Keratinocyte (primary cell): ENCODE measurements at regions not wholly inside any gene's neighbourhood (a gene's known extent, or its start where the extent isn't known, plus 50 kb on each side); places are given as distances from the start of the nearest gene placed in this dataset.

Source experiments
- DNase-seq: peaks from one replicate; pipeline ENCODE4 v3.0.0-alpha.2; 2011; ENCODE audit warnings: low read depth, missing footprints, low spot score
- FAIRE-seq: peaks from 2 replicates; lab custom pipeline; 2011; peaks lifted over from hg19 to GRCh38; lab: Jason Lieb, UNC
- H2AFZ ChIP-seq: 2 replicates; pipeline ENCODE4 v1.6.0; 2012; ENCODE audit warnings: low read length, control low read depth, inconsistent platforms; ENCODE audit not compliant: control insufficient read depth
- H3K27ac ChIP-seq: 2 replicates; pipeline ENCODE4 v1.5.1; 2011; ENCODE audit warnings: low read length; ENCODE audit not compliant: control insufficient read depth, insufficient read depth
- H3K27me3 ChIP-seq: 3 replicates; pipeline ENCODE4 v1.6.0; 2011; ENCODE audit warnings: low read length; ENCODE audit not compliant: control insufficient read depth, insufficient read depth; ENCODE audit errors: extremely low read depth
- H3K36me3 ChIP-seq, 2 experiments: 2 replicates in 1 of 2; 3 replicates in 1 of 2; pipeline ENCODE4 v1.5.1; 2011; ENCODE audit warnings: low read length in 2 of 2, mild to moderate bottlenecking in 1 of 2; ENCODE audit not compliant: control insufficient read depth in 2 of 2, insufficient read depth in 2 of 2; ENCODE audit errors: extremely low read depth in 1 of 2
- H3K4me1 ChIP-seq: 3 replicates; pipeline ENCODE4 v1.5.1; 2011; ENCODE audit warnings: low read length; ENCODE audit not compliant: control insufficient read depth, insufficient read depth; ENCODE audit errors: extremely low read depth
- H3K4me2 ChIP-seq: 3 replicates; pipeline ENCODE4 v1.6.0; 2011; ENCODE audit warnings: low read depth, low read length; ENCODE audit not compliant: control insufficient read depth, insufficient read depth; ENCODE audit errors: extremely low read depth
- H3K4me3 ChIP-seq, 3 experiments: fragments of 200-600 bp in 1 of 3; sonication (generic) in 1 of 3; 2 replicates in 2 of 3; 3 replicates in 1 of 3; pipeline ENCODE4 v1.5.1; 2011 to 2016; ENCODE audit warnings: low read length in 3 of 3, mild to moderate bottlenecking in 3 of 3, control low read depth in 2 of 3, inconsistent platforms in 1 of 3, low read depth in 1 of 3, mixed read lengths in 1 of 3, mixed run types in 1 of 3, moderate library complexity in 1 of 3; ENCODE audit not compliant: control insufficient read depth in 2 of 3, insufficient read depth in 2 of 3; ENCODE audit errors: extremely low read depth in 1 of 3
- H3K79me2 ChIP-seq: 2 replicates; pipeline ENCODE4 v1.6.0; 2012; ENCODE audit warnings: low read length; ENCODE audit not compliant: control insufficient read depth, insufficient read depth
- H3K9ac ChIP-seq: 3 replicates; pipeline ENCODE4 v1.6.0; 2011; ENCODE audit warnings: low read length; ENCODE audit not compliant: control insufficient read depth, insufficient read depth; ENCODE audit errors: extremely low read depth
- H3K9me1 ChIP-seq: 3 replicates; pipeline ENCODE4 v1.6.0; 2011; ENCODE audit warnings: low read length; ENCODE audit not compliant: control insufficient read depth, insufficient read depth; ENCODE audit errors: extremely low read depth
- H3K9me3 ChIP-seq: 2 replicates; pipeline ENCODE4 v1.5.1; 2012; ENCODE audit warnings: low read depth, low read length; ENCODE audit not compliant: control insufficient read depth
- H4K20me1 ChIP-seq: 3 replicates; pipeline ENCODE4 v1.6.0; 2011; ENCODE audit warnings: low read length; ENCODE audit not compliant: control insufficient read depth, insufficient read depth; ENCODE audit errors: extremely low read depth
- EZH2 ChIP-seq: IDR thresholded peaks from one replicate; pipeline ENCODE4 v1.6.1; 2012; ENCODE audit warnings: inconsistent platforms, mild to moderate bottlenecking, low read length, moderate library complexity
- dilution Hi-C: fragments of 300-500 bp; cut with MboI; formaldehyde crosslinking; loops from one replicate; pipeline ENCODE4 v1.7.0; 2020; ENCODE audit warnings: low sequenced_read_pairs; ENCODE audit not compliant: extremely low pct_ligation_motif_present
- TF ChIP-seq, protein P1 (sequence below), 3 experiments: IDR thresholded peaks in 1 of 3; conservative IDR thresholded peaks in 1 of 3; optimal IDR thresholded peaks in 1 of 3; 2 replicates in 2 of 3; 3 replicates in 1 of 3; pipeline versions ENCODE3 to v1.5.1; 2011; ENCODE audit warnings: low read length in 3 of 3, mild to moderate bottlenecking in 3 of 3, moderate library complexity in 2 of 3, control low read depth in 1 of 3, inconsistent platforms in 1 of 3; ENCODE audit not compliant: insufficient read depth in 2 of 3; ENCODE audit errors: extremely low read depth in 1 of 3

DNA sequence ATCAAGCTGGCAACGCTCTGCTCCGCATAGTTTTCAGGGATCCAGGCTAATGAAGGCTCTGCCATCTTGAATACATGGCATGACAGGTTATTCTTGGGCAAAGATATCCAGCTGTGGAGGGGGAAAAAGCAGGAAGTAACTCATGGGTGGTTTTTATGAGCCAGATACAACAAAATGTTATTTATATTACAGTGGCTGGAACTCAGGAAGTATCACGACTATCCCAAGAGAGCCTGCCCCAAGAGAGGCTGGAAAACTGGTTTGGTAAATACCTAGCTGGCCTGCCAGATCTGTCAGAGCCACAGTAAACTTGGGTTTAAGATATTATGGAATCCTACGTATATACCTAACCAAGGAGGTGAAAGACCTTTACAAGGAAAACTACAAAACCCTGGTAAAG is 462.8 kb upstream of the ANKRD30A start:
- no peak for DNase-seq
- no peak overlapping the region for H3K4me3 ChIP-seq
- no peak overlapping the region for H2AFZ ChIP-seq
- dilution Hi-C loops: no loop called here
- H3K36me3 ChIP-seq: no peaks in the 10 kb centered on the region
- H3K4me2 ChIP-seq: no peak overlapping the region
- no peak overlapping the region for H3K9ac ChIP-seq
- FAIRE-seq: no peak
- H3K4me1 ChIP-seq: no peaks in the 10 kb centered on the region
- H3K9me1 ChIP-seq: no peaks in the 10 kb centered on the region
- no peaks in the 10 kb centered on the region for H3K27me3 ChIP-seq
- H3K9me3 ChIP-seq: no peaks in the 10 kb centered on the region
- no peaks in the 10 kb centered on the region for H3K79me2 ChIP-seq
- H4K20me1 ChIP-seq: no peaks in the 10 kb centered on the region
- no peak overlapping the region for H3K27ac ChIP-seq
- TF ChIP-seq, protein P1, sequence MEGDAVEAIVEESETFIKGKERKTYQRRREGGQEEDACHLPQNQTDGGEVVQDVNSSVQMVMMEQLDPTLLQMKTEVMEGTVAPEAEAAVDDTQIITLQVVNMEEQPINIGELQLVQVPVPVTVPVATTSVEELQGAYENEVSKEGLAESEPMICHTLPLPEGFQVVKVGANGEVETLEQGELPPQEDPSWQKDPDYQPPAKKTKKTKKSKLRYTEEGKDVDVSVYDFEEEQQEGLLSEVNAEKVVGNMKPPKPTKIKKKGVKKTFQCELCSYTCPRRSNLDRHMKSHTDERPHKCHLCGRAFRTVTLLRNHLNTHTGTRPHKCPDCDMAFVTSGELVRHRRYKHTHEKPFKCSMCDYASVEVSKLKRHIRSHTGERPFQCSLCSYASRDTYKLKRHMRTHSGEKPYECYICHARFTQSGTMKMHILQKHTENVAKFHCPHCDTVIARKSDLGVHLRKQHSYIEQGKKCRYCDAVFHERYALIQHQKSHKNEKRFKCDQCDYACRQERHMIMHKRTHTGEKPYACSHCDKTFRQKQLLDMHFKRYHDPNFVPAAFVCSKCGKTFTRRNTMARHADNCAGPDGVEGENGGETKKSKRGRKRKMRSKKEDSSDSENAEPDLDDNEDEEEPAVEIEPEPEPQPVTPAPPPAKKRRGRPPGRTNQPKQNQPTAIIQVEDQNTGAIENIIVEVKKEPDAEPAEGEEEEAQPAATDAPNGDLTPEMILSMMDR (optimal IDR thresholded peaks at IDR 0.05 in 1 of 3, IDR thresholded peaks at IDR 0.05 in 1 of 3, conservative IDR thresholded peaks at IDR 0.05 in 1 of 3; ENCODE audit: extremely low read depth in 1 of 3, insufficient read depth in 2 of 3, low read length in 3 of 3): no peak
- TF ChIP-seq EZH2: no peak

GRCh38 chr10:36650274-36650673 is 475.1 kb upstream of the ANKRD30A start:
- Histone ChIP-seq H3K79me2 (no peaks in the 10 kb centered on the region), H3K9me3 (no peaks in the 10 kb centered on the region), H4K20me1 (no peaks in the 10 kb centered on the region), H3K27me3 (no peaks in the 10 kb centered on the region), H3K9me1 (no peaks in the 10 kb centered on the region), H3K27ac (no peak overlapping the region), H3K9ac (no peak overlapping the region), H2AFZ (no peak overlapping the region), H3K4me1 (no peaks in the 10 kb centered on the region), H3K4me3 (no peak overlapping the region), H3K4me2 (no peak overlapping the region), H3K36me3 (no peaks in the 10 kb centered on the region)
- no peak for DNase-seq
- TF ChIP-seq, protein P1 (optimal IDR thresholded peaks at IDR 0.05 in 1 of 3, IDR thresholded peaks at IDR 0.05 in 1 of 3, conservative IDR thresholded peaks at IDR 0.05 in 1 of 3; ENCODE audit: extremely low read depth in 1 of 3, insufficient read depth in 2 of 3, low read length in 3 of 3): no peak
- no peak for TF ChIP-seq EZH2
- no peak for FAIRE-seq
- dilution Hi-C loops: no loop called here
